ENCODE measurements at regions not wholly inside any gene's neighbourhood (a gene's known extent, or its start where the extent isn't known, plus 50 kb on each side); places are given as distances from the start of the nearest gene placed in this dataset.
"Not testable (repeated sequence)": the region's sequence is repeated elsewhere in the genome, so short reads cannot be mapped to it uniquely, and the experiment has no call there.

DNA sequence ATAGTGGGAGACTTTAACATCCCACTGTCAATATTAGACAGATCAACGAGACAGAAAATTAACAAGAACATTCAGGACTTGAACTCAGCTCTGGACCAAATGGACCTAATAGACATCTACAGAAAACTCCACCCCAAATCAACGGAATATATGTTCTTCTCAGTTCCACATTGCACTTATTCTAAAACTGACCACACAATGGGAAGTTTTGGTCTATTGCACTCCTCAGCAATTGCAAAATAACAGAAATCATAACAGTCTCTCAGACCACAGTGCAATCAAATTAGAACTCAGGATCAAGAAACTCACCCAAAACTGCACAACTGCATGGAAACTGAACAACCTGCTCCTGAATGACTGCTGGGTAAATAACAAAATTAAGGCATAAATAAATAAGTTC lies 449.9 kb upstream of the FANCL start:
- H3K36me3 Mint-ChIP-seq (ENCODE audit: insufficient read depth); H3K27me3 Mint-ChIP-seq (ENCODE audit: low read depth); H3K4me3 Mint-ChIP-seq; H3K4me1 Mint-ChIP-seq (ENCODE audit: low read depth); DNase-seq; ATAC-seq: not testable (repeated sequence)
- H3K9me3 Mint-ChIP-seq: peaks cover 11% of the 10 kb centered on the region

DNA sequence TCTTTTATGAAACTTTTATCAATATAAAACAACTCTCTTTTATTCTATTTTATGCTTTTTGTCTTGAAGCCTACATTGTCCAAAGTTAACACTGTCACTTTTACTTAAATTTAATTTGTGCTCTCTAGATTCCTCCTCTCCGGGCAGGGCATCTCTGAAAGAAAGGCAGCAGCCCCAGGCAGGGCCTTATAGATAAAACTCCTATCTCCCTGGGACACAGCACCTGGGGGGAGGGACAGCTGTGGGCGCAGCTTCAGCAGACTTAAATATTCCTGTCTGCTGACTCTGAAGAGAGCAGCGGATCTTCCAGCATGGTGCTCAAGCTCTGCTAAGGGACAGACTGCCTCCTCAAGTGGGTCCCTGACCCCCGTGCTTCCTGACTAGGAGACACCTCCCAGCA lies 447.7 kb upstream of the FANCL start:
- Mint-ChIP-seq H3K9me3 (peaks cover 11% of the 10 kb centered on the region), H3K4me1 (ENCODE audit: low read depth) (no peaks in the 10 kb centered on the region), H3K36me3 (ENCODE audit: insufficient read depth) (no peaks in the 10 kb centered on the region), H3K27me3 (ENCODE audit: low read depth) (no peaks in the 10 kb centered on the region), H3K4me3 (no peak overlapping the region)
- DNase-seq: no peak
- no peak for ATAC-seq

DNA sequence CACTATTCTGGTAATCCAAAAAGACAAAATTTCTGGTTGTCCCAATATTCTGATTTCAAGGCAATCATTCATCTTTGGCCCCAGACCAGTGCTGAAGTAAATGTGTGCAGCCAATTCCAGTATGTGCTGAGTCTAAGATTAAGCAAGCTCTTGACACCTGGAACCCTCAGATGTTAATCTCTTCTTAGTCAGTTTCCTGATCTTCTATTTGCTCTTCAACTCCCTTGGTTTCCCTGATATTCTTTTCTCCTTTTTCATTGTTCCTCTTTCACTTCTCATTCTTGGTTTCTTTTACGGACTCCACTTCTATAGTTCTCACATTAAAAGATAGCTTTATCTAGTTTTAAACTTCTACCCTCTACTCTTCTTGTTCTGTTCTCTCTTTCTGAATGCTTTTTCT lies 445.7 kb upstream of the FANCL start:
- ATAC-seq: no peak
- H3K9me3 Mint-ChIP-seq: peaks cover 10% of the 10 kb centered on the region
- H3K4me1 Mint-ChIP-seq (ENCODE audit: low read depth): no peaks in the 10 kb centered on the region
- no peak for DNase-seq
- H3K36me3 Mint-ChIP-seq (ENCODE audit: insufficient read depth): no peaks in the 10 kb centered on the region
- H3K27me3 Mint-ChIP-seq (ENCODE audit: low read depth): peaks cover 2% of the 10 kb centered on the region
- no peak overlapping the region for H3K4me3 Mint-ChIP-seq

DNA sequence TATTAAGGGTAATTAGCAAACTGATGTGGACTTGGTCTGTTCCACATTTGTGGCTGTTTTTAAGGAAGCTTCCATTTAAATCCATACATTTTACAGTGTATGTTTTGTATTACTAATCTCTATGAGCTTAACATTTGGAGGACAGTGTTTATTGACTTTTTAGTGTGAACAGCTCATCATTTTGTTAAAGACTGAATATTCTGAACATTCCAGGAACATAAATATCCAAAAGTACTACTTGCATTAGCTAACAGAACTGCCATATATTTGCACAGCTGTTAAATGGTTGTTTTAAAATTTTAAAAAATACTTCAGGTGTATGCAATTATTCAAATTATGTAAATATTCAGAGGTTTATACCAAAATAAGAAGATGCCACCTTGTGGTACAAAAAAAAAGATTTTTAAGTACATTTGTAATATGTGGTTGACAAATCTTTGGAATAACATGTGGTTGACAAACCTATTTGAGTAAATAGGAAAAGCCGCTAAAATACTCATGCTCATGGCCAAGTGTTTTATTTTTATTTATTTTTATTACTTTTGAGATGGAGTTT lies 439.7 kb upstream of the FANCL start:
- Mint-ChIP-seq H3K9me3 (no peaks in the 10 kb centered on the region), H3K36me3 (ENCODE audit: insufficient read depth) (no peaks in the 10 kb centered on the region), H3K4me1 (ENCODE audit: low read depth) (no peaks in the 10 kb centered on the region), H3K27me3 (ENCODE audit: low read depth) (peaks cover 2% of the 10 kb centered on the region), H3K4me3 (no peak overlapping the region)
- DNase-seq (no peak), ATAC-seq (no peak)

- no peaks in the 10 kb centered on the region for H3K36me3 Mint-ChIP-seq (ENCODE audit: insufficient read depth)
- ATAC-seq (no peak), DNase-seq (no peak)
- no peaks in the 10 kb centered on the region for H3K4me1 Mint-ChIP-seq (ENCODE audit: low read depth)
- no peaks in the 10 kb centered on the region for H3K9me3 Mint-ChIP-seq
- no peaks in the 10 kb centered on the region for H3K27me3 Mint-ChIP-seq (ENCODE audit: low read depth)
- H3K4me3 Mint-ChIP-seq: no peak overlapping the region
Measured at GRCh38 chr2:58677748-58678147, 436.6 kb upstream of the FANCL start.

DNA sequence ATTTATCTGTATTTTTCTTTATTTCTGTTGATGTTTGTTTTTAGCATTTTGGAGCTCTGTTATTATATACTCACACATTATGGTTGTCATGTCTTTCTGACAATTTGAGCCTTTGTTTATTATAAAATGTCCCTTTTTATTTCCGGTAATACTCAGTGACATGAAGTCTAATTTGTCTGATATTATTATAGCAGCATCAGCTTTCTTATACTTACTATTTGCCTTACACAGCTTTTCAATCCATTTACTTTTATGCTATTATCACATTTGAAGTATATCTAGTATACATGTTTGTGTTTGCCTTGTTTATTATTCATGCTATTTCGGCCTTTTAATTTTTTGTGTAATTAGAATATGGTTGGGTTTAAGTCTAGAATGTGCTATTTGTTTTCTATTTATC lies 430.6 kb upstream of the FANCL start:
- no peaks in the 10 kb centered on the region for H3K4me1 Mint-ChIP-seq (ENCODE audit: low read depth)
- no peak overlapping the region for H3K4me3 Mint-ChIP-seq
- ATAC-seq (no peak), DNase-seq (no peak)
- no peaks in the 10 kb centered on the region for H3K36me3 Mint-ChIP-seq (ENCODE audit: insufficient read depth)
- H3K27me3 Mint-ChIP-seq (ENCODE audit: low read depth): no peaks in the 10 kb centered on the region
- H3K9me3 Mint-ChIP-seq: no peaks in the 10 kb centered on the region

GRCh38 chr2:58669998-58670397 lies 428.9 kb upstream of the FANCL start:
- Mint-ChIP-seq H3K4me1 (ENCODE audit: low read depth) (no peaks in the 10 kb centered on the region), H3K9me3 (no peaks in the 10 kb centered on the region), H3K27me3 (ENCODE audit: low read depth) (no peaks in the 10 kb centered on the region), H3K36me3 (ENCODE audit: insufficient read depth) (no peaks in the 10 kb centered on the region), H3K4me3 (no peak overlapping the region)
- DNase-seq: no peak
- no peak for ATAC-seq

DNA sequence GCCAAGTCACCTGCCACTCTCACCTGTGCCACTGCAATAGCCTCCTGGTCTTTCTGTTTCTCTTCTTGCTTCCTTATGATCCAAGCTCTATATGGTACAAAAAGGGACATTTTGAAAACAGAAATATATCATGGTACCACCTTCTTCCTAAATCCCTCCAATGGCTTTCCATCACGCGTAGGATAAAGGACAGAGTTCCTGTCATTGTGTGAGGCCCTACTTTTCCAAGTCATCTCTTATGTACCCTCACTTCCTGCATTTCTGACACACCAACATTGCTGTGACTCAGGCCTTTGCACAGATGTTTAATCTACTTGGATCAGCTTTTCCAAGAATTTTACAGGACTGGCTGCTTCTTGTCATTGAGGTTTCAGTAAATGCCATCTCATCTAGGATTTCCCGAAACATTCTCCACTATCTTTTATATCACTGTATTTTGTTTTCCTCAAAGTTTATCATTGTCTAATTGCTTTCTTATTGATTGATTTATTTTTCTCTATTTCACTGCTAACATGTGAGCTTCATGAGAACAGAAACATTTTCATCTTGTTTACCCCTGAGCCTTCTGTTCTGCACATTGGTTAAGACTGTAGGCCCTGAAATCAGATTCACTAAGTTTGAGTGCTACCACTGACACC lies 426.1 kb upstream of the FANCL start:
- Mint-ChIP-seq H3K9me3 (no peaks in the 10 kb centered on the region), H3K36me3 (ENCODE audit: insufficient read depth) (no peaks in the 10 kb centered on the region), H3K4me1 (ENCODE audit: low read depth) (no peaks in the 10 kb centered on the region), H3K4me3 (no peak overlapping the region), H3K27me3 (ENCODE audit: low read depth) (no peaks in the 10 kb centered on the region)
- DNase-seq (no peak), ATAC-seq (no peak)

DNA sequence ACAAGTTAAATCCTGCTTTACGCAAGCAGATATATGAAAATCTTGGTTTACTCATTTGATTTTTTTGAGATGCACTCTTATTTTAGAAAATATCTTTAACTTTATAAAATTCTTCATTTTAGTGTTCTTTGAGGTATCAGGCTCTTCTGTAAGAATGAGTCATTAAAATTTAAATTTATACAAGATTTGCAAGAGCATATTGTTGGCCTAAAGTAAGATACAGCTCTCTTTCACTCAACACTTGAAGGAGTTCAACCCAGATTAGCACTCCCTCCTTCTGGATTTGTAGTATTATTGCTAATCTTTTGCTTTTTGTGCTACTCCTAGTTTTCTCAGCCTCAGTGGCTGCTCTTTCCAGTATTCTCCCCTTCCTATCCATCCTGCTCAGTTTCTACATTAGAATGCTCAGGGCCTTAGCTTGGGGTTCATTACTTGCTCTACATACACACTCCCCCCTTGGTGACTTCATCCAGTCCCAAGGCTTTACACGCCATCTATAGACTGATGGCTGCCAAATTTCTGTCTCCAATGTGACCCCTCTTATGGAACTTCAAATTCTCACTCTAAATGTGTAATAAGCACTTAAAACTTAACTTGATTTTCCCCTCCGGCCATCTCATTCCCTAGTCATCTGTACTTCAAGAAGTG lies 425.3 kb upstream of the FANCL start:
- H3K27me3 Mint-ChIP-seq (ENCODE audit: low read depth): no peaks in the 10 kb centered on the region
- H3K4me1 Mint-ChIP-seq (ENCODE audit: low read depth): no peaks in the 10 kb centered on the region
- ATAC-seq: no peak

DNA sequence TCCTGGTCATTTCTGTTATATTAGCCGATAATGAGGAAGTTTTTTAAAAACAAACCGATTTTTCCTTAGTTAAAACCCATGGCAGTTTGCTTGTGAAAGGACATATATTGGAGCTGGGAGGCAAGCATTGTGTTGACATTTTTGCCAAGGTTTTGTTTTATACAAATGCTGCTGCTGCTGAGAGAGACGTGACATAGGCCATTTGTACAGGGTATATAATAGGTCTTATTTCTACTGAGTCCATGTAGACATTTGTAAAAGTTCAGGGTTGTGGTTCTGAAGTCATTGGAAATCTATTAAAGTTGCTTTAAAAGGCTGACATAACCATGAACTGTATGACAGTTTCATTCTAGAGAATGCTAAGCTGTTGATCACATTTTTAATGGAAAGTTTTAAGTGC lies 424.0 kb upstream of the FANCL start:
- no peak for ATAC-seq
- Mint-ChIP-seq H3K36me3 (ENCODE audit: insufficient read depth) (no peaks in the 10 kb centered on the region), H3K9me3 (no peaks in the 10 kb centered on the region), H3K27me3 (ENCODE audit: low read depth) (no peaks in the 10 kb centered on the region), H3K4me3 (no peak overlapping the region), H3K4me1 (ENCODE audit: low read depth) (no peaks in the 10 kb centered on the region)
- DNase-seq: no peak

More for the DNA sequence above, 425.3 kb upstream of the FANCL start:
- DNase-seq: no peak
- no peaks in the 10 kb centered on the region for H3K36me3 Mint-ChIP-seq (ENCODE audit: insufficient read depth)
- H3K4me3 Mint-ChIP-seq: no peak overlapping the region
- no peaks in the 10 kb centered on the region for H3K9me3 Mint-ChIP-seq

- DNase-seq (no peak), ATAC-seq (no peak)
- no peak overlapping the region for H3K4me3 Mint-ChIP-seq
- no peaks in the 10 kb centered on the region for H3K36me3 Mint-ChIP-seq (ENCODE audit: insufficient read depth)
- no peaks in the 10 kb centered on the region for H3K4me1 Mint-ChIP-seq (ENCODE audit: low read depth)
- H3K9me3 Mint-ChIP-seq: no peaks in the 10 kb centered on the region
- no peaks in the 10 kb centered on the region for H3K27me3 Mint-ChIP-seq (ENCODE audit: low read depth)
Measured at GRCh38 chr2:58664523-58665151, 423.5 kb upstream of the FANCL start.

GRCh38 chr2:58660046-58660445 lies 418.9 kb upstream of the FANCL start:
- DNase-seq (no peak), ATAC-seq (no peak)
- H3K4me3 Mint-ChIP-seq: no peak overlapping the region
- H3K4me1 Mint-ChIP-seq (ENCODE audit: low read depth): no peaks in the 10 kb centered on the region
- no peaks in the 10 kb centered on the region for H3K36me3 Mint-ChIP-seq (ENCODE audit: insufficient read depth)
- H3K27me3 Mint-ChIP-seq (ENCODE audit: low read depth): no peaks in the 10 kb centered on the region
- no peaks in the 10 kb centered on the region for H3K9me3 Mint-ChIP-seq

GRCh38 chr2:58655152-58655551 lies 414.0 kb upstream of the FANCL start:
- Mint-ChIP-seq H3K9me3 (no peaks in the 10 kb centered on the region), H3K4me3 (no peak overlapping the region), H3K4me1 (ENCODE audit: low read depth) (no peaks in the 10 kb centered on the region), H3K27me3 (ENCODE audit: low read depth) (no peaks in the 10 kb centered on the region), H3K36me3 (ENCODE audit: insufficient read depth) (no peaks in the 10 kb centered on the region)
- no peak for DNase-seq
- no peak for ATAC-seq

DNA sequence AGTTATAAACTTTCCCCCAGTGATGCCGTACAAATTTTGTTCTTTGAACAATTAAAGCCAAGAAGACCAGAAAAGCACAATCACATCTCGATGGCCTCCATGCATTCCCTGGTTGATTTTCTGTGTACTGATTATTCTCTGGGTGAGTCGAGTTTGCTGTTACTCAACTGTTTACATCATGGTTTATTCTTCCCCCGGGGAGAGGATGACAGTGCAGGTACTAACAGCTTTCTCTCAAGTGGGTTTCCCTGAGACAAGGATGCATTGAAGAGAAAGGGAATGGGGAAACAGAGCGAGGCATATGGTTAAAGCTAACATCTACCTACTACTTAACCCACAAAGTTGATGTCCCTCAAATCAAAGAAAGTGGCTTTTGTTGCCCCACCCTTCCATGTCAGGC lies 410.8 kb upstream of the FANCL start:
- ATAC-seq: no peak
- H3K4me3 Mint-ChIP-seq: no peak overlapping the region
- H3K27me3 Mint-ChIP-seq (ENCODE audit: low read depth): no peaks in the 10 kb centered on the region
- H3K36me3 Mint-ChIP-seq (ENCODE audit: insufficient read depth): no peaks in the 10 kb centered on the region
- no peak for DNase-seq
- H3K9me3 Mint-ChIP-seq: no peaks in the 10 kb centered on the region
- H3K4me1 Mint-ChIP-seq (ENCODE audit: low read depth): no peaks in the 10 kb centered on the region

DNA sequence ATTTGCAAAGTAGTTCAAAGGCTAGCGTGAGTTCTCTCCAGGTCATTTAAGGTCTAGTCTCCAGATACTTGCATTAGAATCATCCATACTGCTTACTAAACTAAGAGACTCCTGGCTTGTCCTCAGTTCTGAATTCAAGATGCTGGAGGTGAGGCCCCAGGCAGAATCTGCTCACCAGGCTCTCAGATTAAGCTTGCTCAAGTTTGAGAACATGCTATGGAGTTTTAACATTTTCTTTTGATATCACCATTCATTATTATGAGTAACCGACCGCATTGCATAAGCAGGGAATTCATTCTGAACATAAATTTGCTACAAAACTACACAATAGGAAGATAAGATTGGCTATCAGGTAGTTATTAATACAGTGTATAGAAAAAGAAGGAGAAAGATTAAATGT lies 409.7 kb upstream of the FANCL start:
- DNase-seq (no peak), ATAC-seq (no peak)
- Mint-ChIP-seq H3K4me3 (no peak overlapping the region), H3K9me3 (no peaks in the 10 kb centered on the region), H3K27me3 (ENCODE audit: low read depth) (no peaks in the 10 kb centered on the region), H3K4me1 (ENCODE audit: low read depth) (no peaks in the 10 kb centered on the region), H3K36me3 (ENCODE audit: insufficient read depth) (no peaks in the 10 kb centered on the region)

Measured in activated T-cell treated with anti-CD3 and anti-CD28 coated beads, Interleukin-2, amount 50 U/mL, for 4 hours (primary cell).